Glutamatergic neuron (in vitro differentiated cells): ENCODE measurements at regions not wholly inside any gene's neighbourhood (a gene's known extent, or its start where the extent isn't known, plus 50 kb on each side); places are given as distances from the start of the nearest gene placed in this dataset.
A peak's percentile ranks its signal among the peaks of the same experiment; 100 is the strongest.
"Not testable (repeated sequence)": the region's sequence is repeated elsewhere in the genome, so short reads cannot be mapped to it uniquely, and the experiment has no call there.

Source experiments
- DNase-seq: peaks from one replicate; pipeline ENCODE4 v3.0.0; 2022
- H3K27ac Mint-ChIP-seq: one replicate; pipeline ENCODE4 v1.8.0; 2020; ENCODE audit warnings: mild to moderate bottlenecking, mixed read lengths, inconsistent platforms; ENCODE audit not compliant: unreplicated experiment
- H3K27me3 Mint-ChIP-seq: one replicate; pipeline ENCODE4 v1.8.0; 2020; ENCODE audit warnings: mild to moderate bottlenecking, moderate library complexity, mixed read lengths, inconsistent platforms; ENCODE audit not compliant: unreplicated experiment
- H3K36me3 Mint-ChIP-seq: one replicate; pipeline ENCODE4 v1.8.0; 2020; ENCODE audit warnings: mild to moderate bottlenecking, mixed read lengths, inconsistent platforms; ENCODE audit not compliant: unreplicated experiment
- H3K4me1 Mint-ChIP-seq: one replicate; pipeline ENCODE4 v1.8.0; 2020; ENCODE audit warnings: mild to moderate bottlenecking, low read depth, mixed read lengths, inconsistent platforms; ENCODE audit not compliant: unreplicated experiment
- H3K4me3 Mint-ChIP-seq: one replicate; pipeline ENCODE4 v1.8.0; 2020; ENCODE audit warnings: mild to moderate bottlenecking, mixed read lengths, inconsistent platforms; ENCODE audit not compliant: unreplicated experiment
- H3K9me3 Mint-ChIP-seq: one replicate; pipeline ENCODE4 v1.8.0; 2020; ENCODE audit warnings: mild to moderate bottlenecking, moderate library complexity, mixed read lengths, inconsistent platforms; ENCODE audit not compliant: unreplicated experiment
- TF ChIP-seq, protein P1 (sequence below): fragments of 200-600 bp; sonication (generic); IDR thresholded peaks from one replicate; pipeline ENCODE4 v1.5.0; 2021; ENCODE audit not compliant: partially characterized antibody, unreplicated experiment

DNA sequence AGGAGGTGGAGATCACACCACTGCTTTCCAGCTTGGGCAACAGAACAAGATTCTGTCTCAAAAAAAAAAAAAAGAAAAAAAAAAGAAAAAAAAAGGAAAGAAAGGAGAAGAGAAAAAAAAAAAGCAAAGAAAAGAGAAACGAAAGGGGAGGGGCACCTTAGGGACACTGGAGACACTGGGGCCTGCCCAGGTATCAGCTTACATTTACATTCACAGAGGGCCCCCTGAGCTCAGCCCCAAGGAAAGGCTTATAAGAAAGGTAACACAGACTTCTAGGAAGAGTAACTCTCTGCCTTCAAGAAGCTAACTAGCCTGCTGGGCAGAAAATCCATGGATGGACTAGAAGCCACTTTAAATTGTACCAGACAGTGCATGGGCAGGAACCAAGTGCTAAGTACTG is 108.8 kb downstream of the NPY start:
- Mint-ChIP-seq H3K36me3 (no peaks in the 10 kb centered on the region), H3K4me1 (peaks cover 2% of the 10 kb centered on the region), H3K9me3 (peaks cover 1% of the 10 kb centered on the region), H3K27me3 (peaks cover 6% of the 10 kb centered on the region), H3K4me3 (no peak overlapping the region), H3K27ac (no peak overlapping the region)
- TF ChIP-seq, protein P1, sequence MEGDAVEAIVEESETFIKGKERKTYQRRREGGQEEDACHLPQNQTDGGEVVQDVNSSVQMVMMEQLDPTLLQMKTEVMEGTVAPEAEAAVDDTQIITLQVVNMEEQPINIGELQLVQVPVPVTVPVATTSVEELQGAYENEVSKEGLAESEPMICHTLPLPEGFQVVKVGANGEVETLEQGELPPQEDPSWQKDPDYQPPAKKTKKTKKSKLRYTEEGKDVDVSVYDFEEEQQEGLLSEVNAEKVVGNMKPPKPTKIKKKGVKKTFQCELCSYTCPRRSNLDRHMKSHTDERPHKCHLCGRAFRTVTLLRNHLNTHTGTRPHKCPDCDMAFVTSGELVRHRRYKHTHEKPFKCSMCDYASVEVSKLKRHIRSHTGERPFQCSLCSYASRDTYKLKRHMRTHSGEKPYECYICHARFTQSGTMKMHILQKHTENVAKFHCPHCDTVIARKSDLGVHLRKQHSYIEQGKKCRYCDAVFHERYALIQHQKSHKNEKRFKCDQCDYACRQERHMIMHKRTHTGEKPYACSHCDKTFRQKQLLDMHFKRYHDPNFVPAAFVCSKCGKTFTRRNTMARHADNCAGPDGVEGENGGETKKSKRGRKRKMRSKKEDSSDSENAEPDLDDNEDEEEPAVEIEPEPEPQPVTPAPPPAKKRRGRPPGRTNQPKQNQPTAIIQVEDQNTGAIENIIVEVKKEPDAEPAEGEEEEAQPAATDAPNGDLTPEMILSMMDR: no peak
- no peak for DNase-seq

DNA sequence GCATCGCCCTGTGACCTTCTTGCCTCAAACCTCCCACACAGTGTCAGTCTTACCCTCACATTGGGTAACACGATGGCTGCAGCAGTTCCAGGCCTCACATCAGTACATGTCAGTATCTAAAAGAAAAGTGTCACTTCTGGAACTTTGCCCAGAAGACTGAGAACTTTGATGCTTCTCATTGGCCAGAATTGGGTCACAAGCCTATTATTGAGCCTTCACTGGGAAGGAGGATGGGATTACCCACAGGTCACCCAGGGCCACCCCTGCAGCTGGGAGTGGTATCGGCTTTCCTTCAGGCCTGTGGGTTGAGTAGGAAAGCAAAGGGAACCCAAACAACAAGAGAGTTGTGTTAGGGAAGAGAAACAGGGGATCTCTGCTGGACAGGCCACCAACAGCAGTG is 111.5 kb downstream of the NPY start:
- Mint-ChIP-seq H3K4me3 (no peak overlapping the region), H3K4me1 (peaks cover 5% of the 10 kb centered on the region), H3K27ac (no peak overlapping the region), H3K9me3 (peaks cover 1% of the 10 kb centered on the region), H3K36me3 (no peaks in the 10 kb centered on the region), H3K27me3 (peaks cover 9% of the 10 kb centered on the region)
- DNase-seq: no peak
- TF ChIP-seq, protein P1: no peak

DNA sequence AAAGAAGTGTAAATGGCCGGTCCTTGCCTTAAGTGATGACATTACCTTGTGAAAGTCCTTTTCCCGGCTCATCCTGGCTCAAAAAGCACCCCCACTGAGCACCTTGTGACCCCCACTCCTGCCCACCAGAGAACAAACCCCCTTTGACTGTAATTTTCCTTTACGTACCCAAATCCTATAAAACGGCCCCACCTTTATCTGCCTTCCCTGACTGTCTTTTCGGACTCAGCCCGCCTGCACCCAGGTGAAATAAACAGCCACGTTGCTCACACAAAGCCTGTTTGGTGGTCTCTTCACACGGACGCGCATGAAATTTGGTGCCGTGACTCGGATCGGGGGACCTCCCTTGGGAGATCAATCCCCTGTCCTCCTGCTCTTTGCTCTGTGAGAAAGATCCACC is 112.4 kb downstream of the NPY start:
- not testable (repeated sequence) for H3K27me3 Mint-ChIP-seq, H3K36me3 Mint-ChIP-seq, H3K27ac Mint-ChIP-seq, H3K9me3 Mint-ChIP-seq, DNase-seq
- peaks cover 10% of the 10 kb centered on the region for H3K4me1 Mint-ChIP-seq
- H3K4me3 Mint-ChIP-seq: peak overlapping the region; percentile 79

DNA sequence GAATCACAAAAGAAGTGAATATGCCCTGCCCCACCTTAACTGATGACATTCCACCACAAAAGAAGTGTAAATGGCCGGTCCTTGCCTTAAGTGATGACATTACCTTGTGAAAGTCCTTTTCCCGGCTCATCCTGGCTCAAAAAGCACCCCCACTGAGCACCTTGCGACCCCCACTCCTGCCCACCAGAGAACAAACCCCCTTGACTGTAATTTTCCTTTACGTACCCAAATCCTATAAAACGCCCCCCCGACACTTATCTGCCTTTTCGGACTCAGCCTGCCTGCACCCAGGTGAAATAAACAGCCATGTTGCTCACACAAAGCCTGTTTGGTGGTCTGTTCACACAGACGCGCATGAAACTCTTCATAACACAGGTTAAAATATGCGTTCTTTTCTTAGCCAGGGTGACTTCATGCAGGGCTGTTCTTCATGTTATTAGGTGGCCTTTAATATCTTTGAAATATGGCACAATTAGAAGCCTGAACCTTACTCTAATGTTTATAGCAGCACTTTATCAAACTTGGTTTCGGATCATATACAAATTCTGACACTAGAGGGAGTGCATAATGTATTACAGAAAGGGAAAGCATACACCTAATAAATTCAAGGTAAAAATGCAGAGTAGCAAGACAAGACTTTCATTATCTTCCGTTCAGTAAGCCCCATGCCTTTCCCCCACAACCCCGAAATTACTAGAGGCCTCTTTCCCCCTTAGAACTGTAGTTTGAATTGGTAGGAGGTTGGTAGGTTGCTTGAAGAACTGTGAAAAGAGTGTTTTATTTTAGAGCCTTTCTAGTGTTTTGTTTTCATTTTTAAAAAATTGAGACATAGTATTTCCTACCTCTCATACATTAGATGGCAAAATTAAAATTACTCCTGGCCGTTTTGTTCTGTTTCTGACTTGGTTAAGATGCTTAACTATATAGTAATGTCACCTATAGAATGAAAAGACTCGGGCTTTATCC is 117.9 kb downstream of the NPY start:
- Mint-ChIP-seq H3K27me3 (peaks cover 4% of the 10 kb centered on the region), H3K4me3 (no peak overlapping the region), H3K4me1 (peaks cover 14% of the 10 kb centered on the region), H3K27ac (no peak overlapping the region), H3K36me3 (no peaks in the 10 kb centered on the region), H3K9me3 (peaks cover 3% of the 10 kb centered on the region)
- DNase-seq: no peak
- TF ChIP-seq, protein P1: peak; percentile 40

DNA sequence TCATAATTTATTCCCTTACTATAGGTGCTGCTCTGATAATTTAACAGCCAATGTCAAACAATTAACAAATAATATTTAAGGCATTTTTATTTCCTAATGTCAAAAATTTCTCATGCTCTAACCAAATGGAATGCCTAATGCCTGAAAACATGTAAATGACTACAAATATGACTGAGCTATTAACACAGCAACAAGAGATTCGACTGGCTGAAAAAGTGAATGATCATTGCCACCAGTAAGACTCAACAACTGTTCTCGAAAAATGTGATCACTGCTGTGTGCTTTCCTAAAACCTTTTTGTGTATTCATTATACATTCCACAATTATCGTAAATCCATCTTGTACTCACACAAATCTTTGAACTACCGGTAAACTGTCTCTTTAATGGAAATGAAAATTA is 118.7 kb downstream of the NPY start:
- Mint-ChIP-seq H3K27ac (no peak overlapping the region), H3K4me1 (peaks cover 14% of the 10 kb centered on the region), H3K36me3 (no peaks in the 10 kb centered on the region), H3K9me3 (peaks cover 1% of the 10 kb centered on the region), H3K4me3 (no peak overlapping the region), H3K27me3 (peaks cover 2% of the 10 kb centered on the region)
- DNase-seq: no peak
- TF ChIP-seq, protein P1: no peak
